ENCODE measurements at regions not wholly inside any gene's neighbourhood (a gene's known extent, or its start where the extent isn't known, plus 50 kb on each side); places are given as distances from the start of the nearest gene placed in this dataset.

- ChIA-PET CTCF (no interaction called here), POLR2A (no interaction called here)
- Histone ChIP-seq H3K4me3 (ENCODE audit: low read depth in 2 of 2, low read length in 1 of 2) (no peak overlapping the region), H3K27me3 (ENCODE audit: insufficient read depth) (no peaks in the 10 kb centered on the region), H3K27ac (ENCODE audit: low read depth in 2 of 2, low read length in 1 of 2) (no peak overlapping the region), H3K4me1 (ENCODE audit: control insufficient read depth in 1 of 2, insufficient read depth in 2 of 2, low read depth in 1 of 2, low read length in 1 of 2) (no peaks in the 10 kb centered on the region; a peak in 2 of 4 replicates), H2AFZ (ENCODE audit: low read depth) (no peak overlapping the region), H4K20me1 (ENCODE audit: insufficient read depth) (no peaks in the 10 kb centered on the region), H3K9me2 (no peaks in the 10 kb centered on the region), H3K9ac (no peak overlapping the region), H3K9me3 (no peaks in the 10 kb centered on the region), H3F3A (replicated peaks; ENCODE audit: insufficient read depth) (peaks cover 10% of the 10 kb centered on the region), H3K79me2 (ENCODE audit: insufficient read depth) (no peaks in the 10 kb centered on the region), H3K4me2 (no peak overlapping the region), H3K36me3 (replicated peaks in 1 of 2; ENCODE audit: control insufficient read depth in 1 of 2, insufficient read depth in 2 of 2, low read length in 1 of 2) (no peaks in the 10 kb centered on the region)
- 41% methylated on average over 1 of the region's 1 CpG for WGBS (ENCODE audit: low lambda C conversion rate)
- no peak for DNase-seq
- no peak for TF ChIP-seq GATA2 (CRISPR knock-in tag; IDR thresholded peaks at IDR 0.05)
- TF ChIP-seq ELF1 (IDR thresholded peaks at IDR 0.05): no peak
- TF ChIP-seq GABPA (IDR thresholded peaks at IDR 0.05; ENCODE audit: low read depth): no peak
- TF ChIP-seq SIN3A (IDR thresholded peaks at IDR 0.05; ENCODE audit: borderline replicate concordance, low read depth, low read length): no peak
- no peak for TF ChIP-seq CTCF (IDR thresholded peaks at IDR 0.05)
- TF ChIP-seq SMC3 (IDR thresholded peaks at IDR 0.05; ENCODE audit: low read depth, low read length): no peak
- TF ChIP-seq TCF12 (IDR thresholded peaks at IDR 0.05): no peak
- no peak for TF ChIP-seq NFIC (IDR thresholded peaks at IDR 0.05; ENCODE audit: borderline replicate concordance)
- no peak for TF ChIP-seq JUND (IDR thresholded peaks at IDR 0.05)
- no peak for TF ChIP-seq RAD21 (IDR thresholded peaks at IDR 0.05; ENCODE audit: low read length)
Measured at GRCh38 chr2:56519806-56520205, 336.0 kb downstream of the CCDC85A start.

GRCh38 chr2:56522605-56523089, 338.9 kb downstream of the CCDC85A start:
- Histone ChIP-seq H3K9me3 (no peaks in the 10 kb centered on the region), H3K9me2 (no peaks in the 10 kb centered on the region), H3K4me1 (ENCODE audit: control insufficient read depth in 1 of 2, insufficient read depth in 2 of 2, low read depth in 1 of 2, low read length in 1 of 2) (no peaks in the 10 kb centered on the region; a peak in 2 of 4 replicates), H4K20me1 (ENCODE audit: insufficient read depth) (no peaks in the 10 kb centered on the region), H3K4me3 (ENCODE audit: low read depth in 2 of 2, low read length in 1 of 2) (no peak overlapping the region; a peak in 1 of 4 replicates), H3K36me3 (replicated peaks in 1 of 2; ENCODE audit: control insufficient read depth in 1 of 2, insufficient read depth in 2 of 2, low read length in 1 of 2) (no peaks in the 10 kb centered on the region), H3K79me2 (ENCODE audit: insufficient read depth) (no peaks in the 10 kb centered on the region), H3K4me2 (peak overlapping the region; percentile 56; the same call in 1 of the 2 replicates), H3F3A (replicated peaks; ENCODE audit: insufficient read depth) (peaks cover 10% of the 10 kb centered on the region), H3K27ac (ENCODE audit: low read depth in 2 of 2, low read length in 1 of 2) (peak overlapping the region; percentile 76 to 85), H2AFZ (ENCODE audit: low read depth) (peak overlapping the region; percentile 14), H3K27me3 (ENCODE audit: insufficient read depth) (no peaks in the 10 kb centered on the region), H3K9ac (peak overlapping the region; percentile 2; the same call in 1 of the 2 replicates)
- CTCF ChIA-PET: no interaction called here
- POLR2A ChIA-PET: no interaction called here
- 8% methylated on average over 5 of the region's 5 CpGs for WGBS (ENCODE audit: low lambda C conversion rate)
- no peak for DNase-seq
- TF ChIP-seq MAX (IDR thresholded peaks at IDR 0.05; ENCODE audit: low read depth): peak; percentile 17; the same call in 1 of the 2 replicates
- TF ChIP-seq RAD21 (IDR thresholded peaks at IDR 0.05; ENCODE audit: low read length): no peak
- TF ChIP-seq RXRA (IDR thresholded peaks at IDR 0.05; ENCODE audit: borderline replicate concordance, low read depth): peak; percentile 64; the same call in 1 of the 2 replicates
- TF ChIP-seq GABPA (IDR thresholded peaks at IDR 0.05; ENCODE audit: low read depth): no peak
- no peak for TF ChIP-seq SIN3A (IDR thresholded peaks at IDR 0.05; ENCODE audit: borderline replicate concordance, low read depth, low read length)
- TF ChIP-seq GATA2 (CRISPR knock-in tag; IDR thresholded peaks at IDR 0.05): no peak
- TF ChIP-seq FOSL2 (IDR thresholded peaks at IDR 0.05; ENCODE audit: borderline replicate concordance, low read depth): 0 out of 2 replicates have a peak, but pooled peaks have one; percentile 12
- TF ChIP-seq USF2 (IDR thresholded peaks at IDR 0.05; ENCODE audit: borderline replicate concordance, low read depth, low read length): no peak
- TF ChIP-seq NRF1 (IDR thresholded peaks at IDR 0.05; ENCODE audit: low read depth, low read length): no peak
- TF ChIP-seq ELF1 (IDR thresholded peaks at IDR 0.05): no peak
- no peak for TF ChIP-seq FOXJ3 (CRISPR knock-in tag; IDR thresholded peaks at IDR 0.05)
- TF ChIP-seq NFIC (IDR thresholded peaks at IDR 0.05; ENCODE audit: borderline replicate concordance): peak; percentile 87
- peak; percentile 35 to 73; a peak in 2 of 4 replicates for TF ChIP-seq EP300 (IDR thresholded peaks at IDR 0.05; ENCODE audit: borderline replicate concordance in 1 of 2, low read depth in 1 of 2, low read length in 1 of 2)
- TF ChIP-seq EZH2phosphoT487 (IDR thresholded peaks at IDR 0.05; ENCODE audit: borderline replicate concordance, low read depth): no peak
- TF ChIP-seq SMC3 (IDR thresholded peaks at IDR 0.05; ENCODE audit: low read depth, low read length): 0 out of 2 replicates have a peak, but pooled peaks have one; percentile 1
- no peak for TF ChIP-seq MXI1 (IDR thresholded peaks at IDR 0.05; ENCODE audit: low read depth, low read length)
- peak; percentile 82 for TF ChIP-seq MEF2A (IDR thresholded peaks at IDR 0.05; ENCODE audit: borderline replicate concordance, low read depth)
- no peak for TF ChIP-seq RFX5 (IDR thresholded peaks at IDR 0.05; ENCODE audit: low read length)
- 0 out of 2 replicates have a peak, but pooled peaks have one; percentile 41 for TF ChIP-seq ZBTB33 (IDR thresholded peaks at IDR 0.05; ENCODE audit: borderline replicate concordance, low read depth)
- TF ChIP-seq TAF1 (IDR thresholded peaks at IDR 0.05; ENCODE audit: borderline replicate concordance, low read depth, low read length): no peak
- peak; percentile 70; the same call in 1 of the 2 replicates for TF ChIP-seq YY1 (IDR thresholded peaks at IDR 0.05; ENCODE audit: low read depth)
